GM21423 (cell line): ENCODE measurements at regions not wholly inside any gene's neighbourhood (a gene's known extent, or its start where the extent isn't known, plus 50 kb on each side); places are given as distances from the start of the nearest gene placed in this dataset.

Source experiments
- ATAC-seq: cut with Tn5 transposase; IDR thresholded peaks from one replicate; pipeline ENCODE4 v1.9.1; 2021; ENCODE audit warnings: mild to moderate bottlenecking, moderate library complexity; ENCODE audit not compliant: unreplicated experiment

DNA sequence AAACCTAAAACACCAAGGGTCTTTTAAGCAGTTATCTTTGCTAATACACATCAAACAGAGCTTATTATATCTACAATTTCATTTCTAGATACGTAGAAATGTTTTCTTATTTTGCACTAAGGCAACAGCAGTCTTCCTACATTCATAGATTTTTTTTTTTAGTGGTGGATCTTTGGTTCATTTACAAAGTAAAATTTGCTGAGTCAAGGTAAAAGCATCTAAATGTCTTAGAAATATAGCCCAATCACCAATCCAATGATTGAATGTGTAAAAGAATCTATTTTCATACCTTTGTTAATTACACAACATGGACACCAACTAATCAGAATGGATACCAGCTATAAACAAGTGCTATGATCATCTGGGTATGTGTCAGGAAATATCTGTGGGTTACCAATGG, 272.2 kb upstream of the TMPO start:
- no peak for ATAC-seq

DNA sequence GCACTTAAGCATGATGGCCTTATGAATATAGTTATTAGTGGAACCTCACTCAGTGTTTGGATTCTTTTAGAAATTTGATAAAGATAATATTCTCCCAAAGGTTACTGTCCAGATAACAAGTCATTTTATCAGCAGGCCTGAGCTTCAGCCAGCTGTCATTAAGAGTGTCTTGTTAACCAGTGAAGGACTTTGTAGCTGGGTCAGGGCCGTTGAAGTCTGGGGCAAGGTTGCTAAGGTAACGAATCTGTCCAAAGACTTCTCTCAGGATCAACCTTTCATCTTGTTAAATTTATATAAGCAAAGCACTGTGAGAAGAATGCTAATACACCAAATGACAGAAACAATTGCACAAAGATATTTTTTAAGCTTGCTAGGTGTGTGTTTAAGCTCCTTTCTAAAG, 271.3 kb upstream of the TMPO start:
- no peak for ATAC-seq

DNA sequence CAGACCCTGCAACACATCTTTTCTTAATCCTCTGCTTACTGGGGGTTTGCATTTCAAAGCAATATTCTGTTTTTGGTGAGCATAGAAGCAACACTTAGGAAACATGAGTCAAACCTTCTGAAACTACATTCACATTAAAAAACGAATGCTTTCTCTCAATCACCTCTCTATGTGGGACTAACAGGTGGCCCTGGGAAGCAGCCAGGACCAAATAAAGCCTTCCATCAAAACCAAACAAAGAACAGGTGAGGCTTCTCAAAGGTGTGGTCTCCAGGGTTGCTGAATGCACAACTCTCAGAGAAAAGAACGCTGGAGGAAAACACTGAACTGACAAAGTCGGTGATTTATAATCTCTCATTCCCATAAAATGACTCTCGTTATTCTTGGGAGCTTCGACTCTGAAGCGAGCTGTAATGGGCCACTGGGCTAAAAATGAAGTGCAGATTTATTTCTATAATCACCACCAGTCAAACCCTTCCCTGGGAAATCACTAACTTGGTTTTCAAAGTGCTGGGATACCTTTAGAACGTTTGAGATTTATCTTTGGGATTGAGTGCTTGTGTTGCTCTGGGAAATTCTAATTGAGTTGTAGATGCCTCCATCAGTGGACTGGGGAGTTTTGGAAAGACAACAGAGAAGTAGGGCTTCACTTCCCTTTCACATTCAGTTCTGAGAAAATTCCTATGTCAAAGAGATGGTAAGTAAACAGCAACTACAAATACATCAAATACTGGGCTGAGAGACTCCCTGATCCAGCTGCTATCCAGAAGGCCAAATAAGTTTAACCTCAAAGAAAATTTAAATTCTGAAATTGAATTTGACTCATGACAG, 262.0 kb upstream of the TMPO start:
- no peak for ATAC-seq

- no peak for ATAC-seq
Measured at GRCh38 chr12:98256830-98257229, 258.6 kb upstream of the TMPO start.

- no peak for ATAC-seq
Measured at GRCh38 chr12:98259693-98260092, 255.7 kb upstream of the TMPO start.

DNA sequence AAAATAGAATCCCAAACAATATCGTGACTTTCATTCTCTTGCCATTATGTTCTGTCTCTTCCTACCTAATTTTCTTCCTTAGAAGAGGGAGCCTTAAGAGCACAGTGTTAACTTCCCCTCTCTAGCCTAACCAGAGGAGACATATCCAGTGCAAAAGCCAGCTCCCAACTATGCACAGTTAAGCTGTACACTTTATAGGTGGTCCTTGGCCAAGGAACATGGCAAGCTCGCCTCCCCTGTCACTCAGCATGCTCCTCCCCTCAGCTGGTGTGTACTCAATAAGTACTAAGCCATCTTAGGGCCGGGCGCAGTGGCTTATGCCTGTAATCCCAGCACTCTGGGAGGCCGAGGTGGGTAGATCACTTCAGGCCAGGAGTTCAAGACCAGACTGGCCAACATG, 255.1 kb upstream of the TMPO start:
- ATAC-seq, result no peak

- ATAC-seq, result no peak
Measured at GRCh38 chr12:98262902-98263301, 252.5 kb upstream of the TMPO start.

DNA sequence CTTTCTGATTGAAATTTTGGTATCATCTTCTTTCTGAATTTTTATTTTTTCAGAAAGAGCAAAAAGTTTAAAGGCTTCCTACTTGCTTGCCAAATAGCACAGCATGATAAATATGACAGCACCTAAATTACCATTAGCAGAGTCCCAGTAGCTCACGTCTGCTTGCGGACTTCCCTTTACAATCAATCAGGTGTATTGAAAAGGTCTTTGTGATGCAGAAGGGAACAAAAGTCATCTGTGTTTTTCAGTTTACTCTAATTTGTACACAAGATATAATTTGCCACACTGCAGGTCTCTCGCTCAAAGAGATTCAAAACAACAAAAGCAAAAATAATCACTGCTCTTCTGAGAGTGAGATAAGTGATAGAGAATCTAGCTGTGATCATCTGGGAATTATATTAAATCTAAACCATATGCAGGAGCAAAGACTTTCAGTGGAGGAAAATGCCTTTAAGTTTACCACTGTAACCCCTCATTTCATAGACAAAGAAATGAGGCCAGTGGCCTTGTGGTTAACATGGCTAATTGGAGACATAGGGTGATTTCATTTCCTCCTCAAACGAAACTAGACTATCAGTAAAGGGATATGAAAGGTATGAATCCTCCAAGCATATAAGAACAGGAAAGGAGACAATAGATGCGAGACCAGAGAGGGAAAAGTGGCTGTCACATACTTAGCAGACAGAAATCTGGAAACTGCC, 240.8 kb upstream of the TMPO start:
- ATAC-seq, result peak; percentile 99

GRCh38 chr12:98275131-98275475, 240.3 kb upstream of the TMPO start:
- ATAC-seq, result peak; percentile 40

- no peak for ATAC-seq
Measured at GRCh38 chr12:98280152-98280551, 235.2 kb upstream of the TMPO start.

DNA sequence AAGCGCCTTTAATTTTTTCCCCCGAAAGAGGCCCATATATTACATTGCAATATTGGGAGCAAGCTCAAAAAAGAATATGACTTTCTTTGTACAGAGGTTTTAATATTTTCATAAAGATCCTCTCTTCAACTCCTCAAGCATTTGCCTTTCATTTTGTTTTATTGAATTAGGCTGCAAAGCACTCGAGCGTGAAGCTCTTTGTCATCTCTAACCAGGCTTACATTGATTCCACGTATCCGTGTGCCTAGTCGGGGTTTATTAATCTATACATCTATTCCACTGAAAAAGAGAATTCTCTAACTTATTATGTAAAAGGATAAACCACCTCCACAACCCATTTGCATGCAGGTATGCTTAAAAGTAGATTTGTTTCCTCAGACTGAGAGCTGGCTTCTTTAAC, 234.8 kb upstream of the TMPO start:
- ATAC-seq, result no peak

DNA sequence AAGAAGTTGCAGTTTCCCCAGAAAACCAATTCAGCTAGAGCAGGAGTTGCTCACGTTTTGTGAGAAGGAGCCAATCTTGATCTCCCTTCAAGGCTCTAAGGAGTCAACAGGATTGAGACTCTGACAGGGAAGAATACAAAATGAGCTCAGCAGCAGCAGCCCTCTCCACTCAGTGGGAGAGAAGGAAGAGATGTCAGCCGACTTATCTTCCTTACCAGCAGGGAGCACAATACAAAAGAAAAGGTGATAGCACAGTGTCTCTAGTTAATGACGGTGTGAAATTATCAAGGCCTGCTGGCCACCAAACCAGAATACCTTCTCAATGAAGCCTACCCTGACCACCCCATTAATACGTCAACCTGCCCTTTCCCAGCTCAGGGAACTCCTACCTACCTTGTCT, 223.6 kb upstream of the TMPO start:
- ATAC-seq, result no peak

DNA sequence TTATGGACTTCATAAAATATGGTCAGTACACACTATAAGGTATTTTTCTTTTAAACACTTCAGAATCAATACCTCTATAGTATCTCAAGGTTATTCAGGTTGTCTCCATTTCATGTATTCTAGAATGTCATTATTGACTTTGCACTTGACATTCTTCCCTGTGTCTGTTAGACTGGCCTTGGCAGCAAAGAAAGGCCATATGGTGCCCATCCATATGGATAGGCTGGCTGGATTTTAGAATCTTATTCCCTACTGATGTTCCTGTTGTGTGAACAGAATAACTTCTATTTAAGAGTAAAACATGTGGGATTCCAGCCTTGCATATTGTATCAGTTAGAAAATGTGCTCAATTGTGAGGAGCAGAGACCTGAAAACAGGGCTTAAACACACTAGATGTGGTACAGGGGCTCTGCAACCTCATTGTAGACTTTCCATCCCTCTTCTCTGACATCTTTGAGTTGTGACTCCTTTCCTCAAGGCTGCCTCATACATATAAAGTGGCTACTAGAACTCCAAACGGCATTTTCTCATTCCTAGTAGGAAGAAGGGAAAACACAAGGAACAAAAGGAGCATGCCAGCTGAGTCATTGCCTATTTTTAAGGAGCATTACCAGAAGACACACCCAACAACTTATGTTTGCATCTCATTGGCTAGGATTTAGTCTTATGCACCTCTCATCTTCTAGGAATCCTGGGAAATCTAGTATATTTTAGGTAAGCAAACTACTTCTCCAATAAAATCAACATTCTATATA, 221.2 kb upstream of the TMPO start:
- ATAC-seq, result no peak

- ATAC-seq, result no peak
Measured at GRCh38 chr12:98295681-98296080, 219.7 kb upstream of the TMPO start.

GRCh38 chr12:98296462-98297079, 218.8 kb upstream of the TMPO start:
- no peak for ATAC-seq

- ATAC-seq, result no peak
Measured at GRCh38 chr12:98297538-98297937, 217.9 kb upstream of the TMPO start.

DNA sequence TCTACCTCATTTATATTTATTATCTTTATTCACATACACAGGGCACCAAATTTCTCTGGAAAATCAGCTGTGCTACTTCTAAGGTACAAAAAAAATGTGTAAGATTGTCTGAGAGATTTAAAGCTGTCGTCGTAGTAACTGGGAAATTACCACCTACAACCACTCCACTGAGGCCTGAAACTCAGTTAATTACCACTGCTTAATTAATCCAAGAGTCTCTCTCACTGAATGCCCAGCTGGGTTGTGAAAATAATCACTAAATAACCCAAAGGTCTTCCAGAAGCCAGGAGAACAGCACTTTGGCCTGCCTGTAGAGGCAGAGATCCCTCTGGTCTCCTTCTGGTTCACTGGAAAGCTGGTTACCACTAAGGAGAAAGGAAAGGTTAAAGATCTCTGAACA, 207.2 kb upstream of the TMPO start:
- no peak for ATAC-seq

GRCh38 chr12:98317939-98318899, 197.2 kb upstream of the TMPO start:
- no peak for ATAC-seq

- ATAC-seq, result no peak
Measured at GRCh38 chr12:98319716-98320425, 195.5 kb upstream of the TMPO start.

DNA sequence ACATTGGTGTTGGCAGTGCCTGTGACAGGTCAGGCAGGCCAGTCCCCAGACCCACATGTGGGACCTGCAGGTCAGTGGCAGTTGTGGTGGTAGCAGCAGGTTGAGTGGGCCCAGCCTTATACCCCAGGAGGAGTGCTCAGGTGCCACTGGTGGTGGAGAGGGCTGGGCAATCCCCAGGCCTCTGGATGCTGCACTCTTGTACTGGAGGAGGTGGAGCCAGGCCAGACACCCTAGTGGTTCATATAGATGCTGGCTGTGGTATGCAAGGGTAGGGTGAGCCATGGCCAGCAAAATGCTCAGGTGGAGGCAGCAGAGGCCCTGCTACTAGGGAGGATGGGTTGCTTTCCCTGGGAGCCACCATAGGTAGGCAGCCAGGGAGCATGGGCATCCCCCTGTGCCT, 190.4 kb upstream of the TMPO start:
- no peak for ATAC-seq
